Large intestine (tissue), 3 donors: ENCODE measurements at regions not wholly inside any gene's neighbourhood (a gene's known extent, or its start where the extent isn't known, plus 50 kb on each side); places are given as distances from the start of the nearest gene placed in this dataset.

Experiments used
- DNase-seq, 2 donors: peaks; one replicate each; pipeline versions ENCODE4 v3.0.0 to v3.0.0-alpha.2; 2013
- H3K27ac ChIP-seq: one replicate; pipeline ENCODE4 v1.5.1; 2013; ENCODE audit warnings: low read length
- H3K27me3 ChIP-seq: 2 replicates; pipeline ENCODE4 v1.6.1; 2013; ENCODE audit warnings: low read length; ENCODE audit not compliant: control insufficient read depth, insufficient read depth
- H3K36me3 ChIP-seq: 2 replicates; pipeline ENCODE4 v1.6.1; 2013; ENCODE audit warnings: low read length; ENCODE audit not compliant: control insufficient read depth, insufficient read depth
- H3K4me1 ChIP-seq: one replicate; pipeline ENCODE4 v1.6.1; 2013; ENCODE audit warnings: low read length; ENCODE audit not compliant: control insufficient read depth, insufficient read depth
- H3K4me3 ChIP-seq: one replicate; pipeline ENCODE4 v1.5.1; 2013; ENCODE audit warnings: low read length
- H3K9me3 ChIP-seq: one replicate; pipeline ENCODE4 v1.6.1; 2013; ENCODE audit warnings: mild to moderate bottlenecking, low read depth, low read length, moderate library complexity; ENCODE audit not compliant: control insufficient read depth
- WGBS: methylation state at CpG from one replicate; pipeline ENCODE4 v1.1.5; 2013; ENCODE audit warnings: low lambda C conversion rate; ENCODE audit not compliant: insufficient coverage; 5-methylcytosine and 5-hydroxymethylcytosine counted together

DNA sequence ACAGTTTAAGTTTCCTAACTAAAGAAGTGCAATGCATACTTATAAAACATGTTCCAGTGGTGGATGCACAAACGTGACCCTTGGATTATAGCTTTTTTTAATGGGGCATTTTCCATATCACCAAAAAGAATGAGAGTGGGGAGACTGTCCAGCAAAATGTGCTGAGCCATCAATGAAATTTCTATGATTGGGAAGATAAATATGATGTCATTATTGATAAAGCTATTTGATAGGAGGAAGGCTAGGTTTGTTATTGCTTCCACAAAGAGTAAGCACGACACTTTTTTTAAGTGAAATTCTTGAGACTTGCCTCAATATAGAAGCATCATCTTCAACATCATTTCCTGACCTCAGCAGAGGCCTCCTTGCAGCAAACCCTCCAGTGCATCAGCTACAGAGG lies 174.6 kb upstream of the CLEC14A start:
- H3K4me3 ChIP-seq = no peak overlapping the region
- WGBS = no CpG with 5 or more reads among the region's 2 CpGs

GRCh38 chr14:38425324-38425976 lies 169.6 kb upstream of the CLEC14A start:
- WGBS = 86% methylated on average over 1 of the region's 5 CpGs

More for the DNA sequence above, 174.6 kb upstream of the CLEC14A start:
- H3K4me1 ChIP-seq = no peaks in the 10 kb centered on the region
- H3K9me3 ChIP-seq = no peaks in the 10 kb centered on the region
- no peaks in the 10 kb centered on the region for H3K36me3 ChIP-seq
- no peak overlapping the region for H3K27ac ChIP-seq
- no peaks in the 10 kb centered on the region for H3K27me3 ChIP-seq
- no peak for DNase-seq

GRCh38 chr14:38420048-38420447 lies 164.2 kb upstream of the CLEC14A start:
- Histone ChIP-seq H3K27me3 (no peaks in the 10 kb centered on the region), H3K36me3 (no peaks in the 10 kb centered on the region), H3K4me1 (no peaks in the 10 kb centered on the region), H3K4me3 (no peak overlapping the region), H3K9me3 (peaks cover 4% of the 10 kb centered on the region), H3K27ac (no peak overlapping the region)
- DNase-seq = no peak

More at GRCh38 chr14:38425324-38425976, 169.6 kb upstream of the CLEC14A start:
- H3K9me3 ChIP-seq = peaks cover 4% of the 10 kb centered on the region
- H3K27ac ChIP-seq = no peak overlapping the region
- H3K4me1 ChIP-seq = no peaks in the 10 kb centered on the region
- no peak overlapping the region for H3K4me3 ChIP-seq
- no peak for DNase-seq
- H3K36me3 ChIP-seq = no peaks in the 10 kb centered on the region
- no peaks in the 10 kb centered on the region for H3K27me3 ChIP-seq

DNA sequence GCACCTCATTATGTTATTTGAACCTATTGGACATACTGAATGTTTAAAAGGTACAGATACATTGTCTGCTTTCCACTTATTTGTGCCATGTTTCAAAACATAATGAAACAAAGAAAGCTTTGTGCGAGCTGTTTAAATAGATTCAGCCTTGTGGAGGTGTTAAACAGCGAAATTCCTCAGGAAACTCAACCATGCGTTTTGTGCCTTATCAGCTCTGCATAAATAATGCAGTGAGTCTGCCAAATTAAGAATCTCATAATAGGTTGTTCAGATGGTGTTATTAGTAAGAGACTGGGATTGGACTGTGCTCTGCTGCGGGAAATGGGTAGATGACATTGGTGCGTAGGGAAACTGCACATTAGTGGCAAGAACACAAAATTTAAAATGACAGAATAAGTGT lies 163.7 kb upstream of the CLEC14A start:
- 76% methylated on average over 3 of the region's 5 CpGs for WGBS
- no peaks in the 10 kb centered on the region for H3K36me3 ChIP-seq
- H3K27me3 ChIP-seq = no peaks in the 10 kb centered on the region
- no peak overlapping the region for H3K4me3 ChIP-seq
- no peak overlapping the region for H3K27ac ChIP-seq
- no peak for DNase-seq
- no peaks in the 10 kb centered on the region for H3K4me1 ChIP-seq
- H3K9me3 ChIP-seq = peaks cover 4% of the 10 kb centered on the region

- DNase-seq = no peak
- WGBS = no CpG with 5 or more reads among the region's 8 CpGs
These were observed 156.8 kb upstream of the CLEC14A start for GRCh38 chr14:38412654-38413053.

GRCh38 chr14:38410442-38410841 lies 154.5 kb upstream of the CLEC14A start:
- H3K4me1 ChIP-seq = no peaks in the 10 kb centered on the region
- 100% methylated on average over 1 of the region's 1 CpG for WGBS
- no peaks in the 10 kb centered on the region for H3K36me3 ChIP-seq
- no peak overlapping the region for H3K27ac ChIP-seq
- no peak for DNase-seq
- H3K4me3 ChIP-seq = no peak overlapping the region
- H3K9me3 ChIP-seq = no peaks in the 10 kb centered on the region
- H3K27me3 ChIP-seq = no peaks in the 10 kb centered on the region

More at GRCh38 chr14:38412654-38413053, 156.8 kb upstream of the CLEC14A start:
- Histone ChIP-seq H3K27ac (no peak overlapping the region), H3K4me1 (no peaks in the 10 kb centered on the region), H3K36me3 (no peaks in the 10 kb centered on the region), H3K27me3 (no peaks in the 10 kb centered on the region), H3K4me3 (no peak overlapping the region), H3K9me3 (no peaks in the 10 kb centered on the region)

GRCh38 chr14:38409071-38409705 lies 153.3 kb upstream of the CLEC14A start:
- no peaks in the 10 kb centered on the region for H3K27me3 ChIP-seq

GRCh38 chr14:38405851-38406635 lies 150.2 kb upstream of the CLEC14A start:
- Histone ChIP-seq H3K4me3 (no peak overlapping the region), H3K4me1 (no peaks in the 10 kb centered on the region), H3K36me3 (no peaks in the 10 kb centered on the region), H3K27me3 (no peaks in the 10 kb centered on the region), H3K9me3 (no peaks in the 10 kb centered on the region), H3K27ac (no peak overlapping the region)
- DNase-seq = no peak
- no CpG with 5 or more reads among the region's 3 CpGs for WGBS

More at GRCh38 chr14:38409071-38409705, 153.3 kb upstream of the CLEC14A start:
- no CpG with 5 or more reads among the region's 2 CpGs for WGBS
- Histone ChIP-seq H3K9me3 (no peaks in the 10 kb centered on the region), H3K27ac (no peak overlapping the region), H3K4me3 (no peak overlapping the region), H3K4me1 (no peaks in the 10 kb centered on the region), H3K36me3 (no peaks in the 10 kb centered on the region)
- DNase-seq = no peak

DNA sequence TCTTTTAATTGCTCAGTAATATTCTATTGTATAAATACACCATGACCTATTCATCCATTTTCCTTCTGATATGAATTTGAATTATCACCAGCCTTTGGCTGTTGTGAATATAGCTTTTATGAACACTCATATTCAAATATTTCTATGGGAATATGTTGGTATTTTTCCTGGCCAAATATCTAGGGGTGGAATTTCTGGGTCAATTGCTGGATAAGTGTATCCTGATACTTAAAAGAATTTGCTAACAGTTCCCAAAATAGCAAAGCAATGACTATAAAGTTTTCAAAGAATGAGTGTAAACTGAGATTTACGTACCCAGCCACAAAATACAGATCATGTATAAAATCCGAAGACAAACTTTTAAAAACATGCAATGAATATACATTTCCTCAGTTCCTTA lies 148.7 kb upstream of the CLEC14A start:
- no peak overlapping the region for H3K27ac ChIP-seq
- DNase-seq = no peak
- no peaks in the 10 kb centered on the region for H3K27me3 ChIP-seq
- no peak overlapping the region for H3K4me3 ChIP-seq
- no peaks in the 10 kb centered on the region for H3K4me1 ChIP-seq
- no peaks in the 10 kb centered on the region for H3K9me3 ChIP-seq
- no peaks in the 10 kb centered on the region for H3K36me3 ChIP-seq
- WGBS = 93% methylated on average over 2 of the region's 2 CpGs

DNA sequence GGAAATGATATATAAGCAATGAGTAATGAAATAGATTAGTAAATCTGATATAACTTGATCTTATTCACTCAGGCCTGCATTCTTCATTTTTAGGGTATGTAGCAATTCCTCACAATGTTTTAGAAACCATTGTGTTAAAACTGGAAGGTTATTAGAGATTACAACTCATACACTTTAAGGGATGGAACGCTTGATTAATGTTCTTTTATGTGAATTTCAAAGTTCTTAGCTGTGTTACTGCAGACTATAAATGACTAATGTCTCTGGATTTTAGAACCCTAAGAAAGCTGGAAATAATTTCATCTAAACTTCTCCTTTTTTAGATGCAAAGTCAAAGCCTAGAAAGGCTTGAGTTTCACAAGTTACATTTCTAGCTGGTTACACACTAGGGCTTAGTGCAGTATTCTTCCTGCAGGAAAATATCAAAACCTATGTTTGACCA lies 148.2 kb upstream of the CLEC14A start:
- Histone ChIP-seq H3K4me1 (no peaks in the 10 kb centered on the region), H3K4me3 (no peak overlapping the region), H3K27ac (no peak overlapping the region), H3K36me3 (no peaks in the 10 kb centered on the region), H3K9me3 (no peaks in the 10 kb centered on the region), H3K27me3 (no peaks in the 10 kb centered on the region)
- no peak for DNase-seq
- 78% methylated on average over 1 of the region's 1 CpG for WGBS
